ENCODE measurements at regions not wholly inside any gene's neighbourhood (a gene's known extent, or its start where the extent isn't known, plus 50 kb on each side); places are given as distances from the start of the nearest gene placed in this dataset.
"Not testable (repeated sequence)": the region's sequence is repeated elsewhere in the genome, so short reads cannot be mapped to it uniquely, and the experiment has no call there.

GRCh38 chr9:31364171-31364570 is 1020.3 kb upstream of the ACO1 start:
- DNase-seq (ENCODE audit: low read depth) = no peak
- in situ Hi-C loops (cut with HindIII; ENCODE audit: low pct_unique_long_range_greater_than_20kb, low sequenced_read_pairs) = no loop called here

- in situ Hi-C loops (cut with HindIII; ENCODE audit: low pct_unique_long_range_greater_than_20kb, low sequenced_read_pairs) = no loop called here
- no peak for DNase-seq (ENCODE audit: low read depth)
These were observed 1011.5 kb upstream of the ACO1 start for GRCh38 chr9:31372799-31373587.

DNA sequence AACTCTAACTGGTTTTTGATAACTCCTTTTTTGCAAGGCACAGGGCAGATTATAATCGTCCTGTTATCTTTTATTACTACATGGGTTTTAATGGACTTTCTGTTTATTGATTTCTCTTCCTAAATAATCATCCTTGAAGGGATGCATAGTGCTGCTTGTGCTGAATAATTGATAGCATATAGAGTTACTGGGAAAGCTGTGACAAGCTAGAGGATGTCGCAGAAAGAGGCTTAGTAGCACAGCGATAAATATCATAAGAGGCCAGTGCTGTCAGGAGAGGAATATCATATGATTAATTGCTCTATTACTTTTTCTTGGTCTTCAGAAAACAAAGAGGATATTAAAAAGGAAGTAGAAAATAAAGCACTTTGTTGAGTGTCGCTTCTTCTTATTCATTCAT is 1007.1 kb upstream of the ACO1 start:
- in situ Hi-C loops (cut with HindIII; ENCODE audit: low pct_unique_long_range_greater_than_20kb, low sequenced_read_pairs) = no loop called here
- DNase-seq (ENCODE audit: low read depth) = no peak

DNA sequence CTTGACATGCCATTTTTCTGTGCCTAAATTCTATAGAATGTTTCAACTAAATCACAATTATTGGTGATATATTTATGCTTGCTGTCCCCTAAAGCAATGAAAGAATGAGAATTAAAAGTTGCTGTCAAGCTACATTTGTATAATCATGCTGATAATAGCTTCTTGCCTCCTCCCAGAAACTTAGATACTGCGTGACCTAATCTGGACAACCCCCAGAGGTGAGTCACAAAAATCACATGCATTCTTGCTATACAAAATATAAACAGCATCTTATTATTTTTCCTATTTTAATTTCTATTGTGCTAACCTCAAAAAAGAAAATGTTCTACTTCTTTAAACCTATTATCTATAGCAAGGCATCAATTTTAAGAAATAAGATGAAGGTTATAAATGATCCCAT is 995.8 kb upstream of the ACO1 start:
- in situ Hi-C loops (cut with HindIII; ENCODE audit: low pct_unique_long_range_greater_than_20kb, low sequenced_read_pairs) = no loop called here

DNA sequence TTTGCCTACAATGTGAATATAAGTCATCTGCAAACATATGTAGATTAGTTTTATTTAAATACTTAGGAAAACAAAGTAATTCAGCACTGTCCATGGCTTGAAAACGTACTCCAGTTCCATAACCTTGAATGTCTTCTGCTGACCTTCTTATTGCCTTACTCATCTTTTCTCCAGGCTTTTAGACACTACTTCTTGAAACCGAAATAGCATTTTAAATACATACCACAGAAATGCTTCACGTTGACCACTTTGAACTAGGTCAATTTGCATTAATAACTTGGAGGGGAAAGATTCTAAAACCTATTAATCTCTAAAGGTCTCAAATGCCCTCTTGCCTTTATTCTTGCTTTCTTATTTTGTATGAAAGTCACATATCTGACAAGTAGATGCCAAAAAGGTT is 995.4 kb upstream of the ACO1 start:
- in situ Hi-C loops (cut with HindIII; ENCODE audit: low pct_unique_long_range_greater_than_20kb, low sequenced_read_pairs) = no loop called here
- no peak for DNase-seq (ENCODE audit: low read depth)

More for the DNA sequence above, 995.8 kb upstream of the ACO1 start:
- DNase-seq (ENCODE audit: low read depth) = no peak

- in situ Hi-C loops (cut with HindIII; ENCODE audit: low pct_unique_long_range_greater_than_20kb, low sequenced_read_pairs) = no loop called here
- DNase-seq (ENCODE audit: low read depth) = no peak
These were observed 993.9 kb upstream of the ACO1 start for GRCh38 chr9:31390403-31391025.

GRCh38 chr9:31393240-31393639 is 991.2 kb upstream of the ACO1 start:
- in situ Hi-C loops (cut with HindIII; ENCODE audit: low pct_unique_long_range_greater_than_20kb, low sequenced_read_pairs) = no loop called here
- DNase-seq (ENCODE audit: low read depth) = no peak

DNA sequence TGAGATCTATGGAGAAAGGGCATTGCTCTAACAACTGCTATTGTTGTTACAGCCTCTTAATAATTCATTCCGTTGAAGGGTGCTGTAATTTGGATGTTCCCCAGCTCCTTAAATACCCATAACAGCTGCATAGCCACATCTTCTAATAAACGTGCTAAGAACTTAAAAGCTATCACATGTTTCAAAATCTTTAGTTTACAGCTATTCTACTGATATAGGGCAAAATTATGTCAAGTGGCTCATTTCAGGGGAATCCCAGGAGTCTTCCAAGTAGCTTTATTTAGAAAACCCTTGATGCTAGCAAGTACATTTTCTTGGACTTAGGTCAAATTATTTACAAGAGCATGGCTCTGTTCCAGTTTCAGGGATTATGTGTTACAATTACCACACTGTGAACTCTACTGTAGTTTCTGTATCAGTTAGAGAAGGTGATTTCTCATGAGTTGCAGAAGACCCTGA is 990.4 kb upstream of the ACO1 start:
- DNase-seq (ENCODE audit: low read depth) = no peak
- in situ Hi-C loops (cut with HindIII; ENCODE audit: low pct_unique_long_range_greater_than_20kb, low sequenced_read_pairs) = no loop called here

- in situ Hi-C loops (cut with HindIII; ENCODE audit: low pct_unique_long_range_greater_than_20kb, low sequenced_read_pairs) = no loop called here
- DNase-seq (ENCODE audit: low read depth) = no peak
These were observed 972.4 kb upstream of the ACO1 start for GRCh38 chr9:31412081-31412480.

GRCh38 chr9:31415164-31415563 is 969.3 kb upstream of the ACO1 start:
- in situ Hi-C loops (cut with HindIII; ENCODE audit: low pct_unique_long_range_greater_than_20kb, low sequenced_read_pairs) = no loop called here
- DNase-seq (ENCODE audit: low read depth) = no peak

GRCh38 chr9:31418419-31418818 is 966.0 kb upstream of the ACO1 start:
- no peak for DNase-seq (ENCODE audit: low read depth)
- in situ Hi-C loops (cut with HindIII; ENCODE audit: low pct_unique_long_range_greater_than_20kb, low sequenced_read_pairs) = no loop called here

DNA sequence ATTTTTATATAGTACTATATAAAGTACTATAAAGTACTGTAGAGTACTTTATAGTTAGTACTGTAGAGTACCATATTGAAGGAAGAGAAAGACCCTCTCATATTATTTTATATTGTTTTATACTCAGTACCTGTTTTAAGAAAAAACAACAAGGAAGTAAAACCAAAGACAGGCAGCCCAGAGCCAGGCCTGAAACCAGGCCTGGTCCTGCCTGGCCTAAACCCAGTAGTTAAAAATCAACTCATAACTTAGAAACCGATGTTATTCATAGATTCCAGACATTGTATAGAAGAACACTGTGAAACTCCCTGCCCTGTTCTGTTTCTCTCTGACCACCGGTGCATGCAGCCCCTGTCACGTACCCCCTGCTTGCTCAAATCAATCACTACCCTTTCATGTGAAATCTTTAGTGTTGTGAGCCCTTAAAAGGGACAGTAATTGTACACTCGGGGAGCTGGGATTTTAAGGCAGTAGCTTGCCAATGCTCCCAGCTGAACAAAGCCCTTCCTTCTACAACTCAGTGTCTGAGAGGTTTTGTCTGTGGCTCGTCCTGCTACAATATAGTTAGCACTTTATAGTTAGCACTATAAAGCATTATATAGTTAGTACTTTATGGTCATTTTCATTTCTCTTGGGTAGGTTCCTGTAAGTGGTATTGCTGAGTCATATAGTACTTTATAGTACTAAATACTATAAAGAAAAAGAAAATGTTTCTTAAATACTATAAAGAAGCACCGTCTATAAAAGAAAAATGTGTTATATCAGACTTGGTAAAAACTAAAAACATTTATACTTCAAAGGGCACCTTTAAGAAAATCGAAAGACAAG is 940.6 kb upstream of the ACO1 start:
- DNase-seq (ENCODE audit: low read depth) = peak; percentile 18
- in situ Hi-C loops (cut with HindIII; ENCODE audit: low pct_unique_long_range_greater_than_20kb, low sequenced_read_pairs) = not testable (repeated sequence)

DNA sequence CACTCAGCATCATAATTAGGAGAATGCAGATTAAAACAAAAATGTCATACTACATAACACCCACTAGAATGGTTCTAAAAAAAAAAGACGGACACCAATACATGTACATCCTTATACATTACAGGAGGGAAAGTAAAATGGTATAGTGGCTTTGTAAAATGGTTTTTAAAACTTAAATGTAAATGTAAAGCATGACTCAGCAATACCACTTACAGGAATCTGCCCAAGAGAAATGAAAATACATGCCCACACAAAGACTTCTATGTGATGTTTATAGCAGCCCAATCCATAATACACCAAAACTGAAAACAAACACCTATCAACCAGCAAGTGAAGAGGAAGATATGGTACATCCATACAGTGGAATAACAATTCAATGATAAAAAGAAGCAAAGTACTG is 939.1 kb upstream of the ACO1 start:
- no peak for DNase-seq (ENCODE audit: low read depth)
- in situ Hi-C loops (cut with HindIII; ENCODE audit: low pct_unique_long_range_greater_than_20kb, low sequenced_read_pairs) = no loop called here

DNA sequence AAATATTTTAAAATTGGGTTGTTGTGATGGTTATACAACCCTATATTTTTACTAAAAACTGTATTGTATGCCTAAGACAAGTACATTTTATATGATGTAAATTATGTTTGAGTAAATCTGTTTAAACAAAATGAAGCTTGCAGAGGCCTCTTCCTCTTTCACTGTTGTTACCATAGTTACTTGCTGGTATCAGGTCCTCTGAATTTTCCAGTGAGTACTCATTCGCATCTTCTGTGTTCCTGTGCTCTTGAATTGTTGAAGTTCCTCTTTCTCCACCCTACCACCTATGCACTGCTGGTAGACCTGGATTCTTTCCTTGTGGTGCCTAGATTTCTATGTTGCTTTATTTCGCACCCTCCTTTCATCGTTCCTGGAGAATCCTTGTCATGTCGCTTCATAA is 938.5 kb upstream of the ACO1 start:
- no peak for DNase-seq (ENCODE audit: low read depth)
- in situ Hi-C loops (cut with HindIII; ENCODE audit: low pct_unique_long_range_greater_than_20kb, low sequenced_read_pairs) = no loop called here

DNA sequence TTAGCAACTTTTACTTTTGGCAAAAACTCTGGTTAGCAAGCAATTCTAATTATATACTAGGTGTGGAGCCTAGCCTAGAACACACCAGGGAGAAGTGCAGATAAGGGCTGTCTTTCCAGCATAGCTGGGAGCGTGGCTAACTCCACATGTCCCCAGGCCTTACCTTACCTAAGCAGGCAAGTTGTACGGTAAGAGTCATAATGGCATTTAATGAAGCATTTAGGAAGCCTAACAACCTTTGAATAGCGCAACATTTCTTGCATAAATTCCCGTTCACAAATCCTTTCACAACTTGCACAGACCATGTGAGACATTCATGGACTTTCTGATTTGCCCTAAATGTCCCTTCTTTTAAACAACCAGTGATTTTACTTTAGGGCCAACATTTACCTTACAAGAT is 917.4 kb upstream of the ACO1 start:
- DNase-seq (ENCODE audit: low read depth) = no peak
- in situ Hi-C loops (cut with HindIII; ENCODE audit: low pct_unique_long_range_greater_than_20kb, low sequenced_read_pairs) = no loop called here

DNA sequence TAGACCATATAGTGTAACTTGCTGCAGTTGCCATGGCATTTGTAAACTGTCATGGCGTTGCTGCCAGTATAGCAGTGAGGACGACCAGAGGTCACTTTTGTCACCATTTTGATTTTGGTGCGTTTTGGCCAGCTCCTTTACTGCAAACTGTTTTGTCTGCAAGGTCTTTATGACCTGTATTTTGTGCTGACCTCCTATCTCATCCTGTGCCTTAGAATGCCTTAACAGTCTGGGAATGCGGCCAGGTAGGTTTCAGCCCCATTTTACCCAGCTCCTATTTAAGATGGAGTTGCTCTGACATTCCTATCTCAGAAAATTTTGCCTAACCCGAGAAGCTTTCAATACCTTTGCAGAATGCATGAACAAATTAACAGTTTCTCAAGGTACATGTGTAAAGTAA is 914.4 kb upstream of the ACO1 start:
- in situ Hi-C loops (cut with HindIII; ENCODE audit: low pct_unique_long_range_greater_than_20kb, low sequenced_read_pairs) = no loop called here
- DNase-seq (ENCODE audit: low read depth) = no peak

- in situ Hi-C loops (cut with HindIII; ENCODE audit: low pct_unique_long_range_greater_than_20kb, low sequenced_read_pairs) = no loop called here
- no peak for DNase-seq (ENCODE audit: low read depth)
These were observed 913.4 kb upstream of the ACO1 start for GRCh38 chr9:31471010-31471409.

DNA sequence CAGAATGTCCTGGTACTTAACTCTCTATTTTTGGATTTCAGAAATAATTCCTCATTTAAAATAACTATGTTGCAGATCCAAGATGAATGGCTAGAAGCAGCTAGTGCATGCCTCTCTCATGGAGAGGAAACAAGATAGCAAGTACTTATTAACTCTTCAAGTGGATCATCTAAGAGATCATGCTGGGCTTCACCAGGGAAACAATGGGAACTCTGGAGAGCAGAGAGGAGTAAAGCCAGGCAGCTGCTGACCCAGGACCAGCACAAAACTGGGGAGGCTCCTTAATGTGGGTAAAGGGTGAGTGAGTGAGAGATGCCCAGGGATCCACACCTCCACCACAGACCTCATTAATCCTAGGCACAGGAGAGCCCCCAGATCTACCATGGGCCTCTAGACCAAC is 897.8 kb upstream of the ACO1 start:
- in situ Hi-C loops (cut with HindIII; ENCODE audit: low pct_unique_long_range_greater_than_20kb, low sequenced_read_pairs) = no loop called here

GRCh38 chr9:31490551-31491106 is 893.8 kb upstream of the ACO1 start:
- in situ Hi-C loops (cut with HindIII; ENCODE audit: low pct_unique_long_range_greater_than_20kb, low sequenced_read_pairs) = no loop called here
- DNase-seq (ENCODE audit: low read depth) = no peak

More for the DNA sequence above, 897.8 kb upstream of the ACO1 start:
- DNase-seq (ENCODE audit: low read depth) = no peak

Data from Caki2 (cell line).